Duodenal mucosa (tissue), 2 donors: ENCODE measurements at regions not wholly inside any gene's neighbourhood (a gene's known extent, or its start where the extent isn't known, plus 50 kb on each side); places are given as distances from the start of the nearest gene placed in this dataset.

Source experiments
- H3K27ac ChIP-seq: one replicate; pipeline ENCODE4 v1.7.0; 2013; ENCODE audit warnings: low read depth, low read length
- H3K27me3 ChIP-seq, 2 donors: one replicate each; pipeline ENCODE4 v1.7.0; 2013; ENCODE audit warnings: low read length in 2 of 2, control low read depth in 1 of 2; ENCODE audit not compliant: insufficient read depth in 2 of 2, control insufficient read depth in 1 of 2
- H3K36me3 ChIP-seq, 2 donors: one replicate each; pipeline ENCODE4 v1.7.0; 2013; ENCODE audit warnings: low read length in 2 of 2, control low read depth in 1 of 2; ENCODE audit not compliant: insufficient read depth in 2 of 2, control insufficient read depth in 1 of 2
- H3K4me1 ChIP-seq, 2 donors: one replicate each; pipeline ENCODE4 v1.7.0; 2013; ENCODE audit warnings: low read length in 2 of 2, control low read depth in 1 of 2; ENCODE audit not compliant: insufficient read depth in 2 of 2, control insufficient read depth in 1 of 2
- H3K4me3 ChIP-seq, 2 donors: one replicate each; pipeline ENCODE4 v1.7.0; 2013; ENCODE audit warnings: low read length in 2 of 2, low read depth in 1 of 2
- H3K9ac ChIP-seq, 2 donors: one replicate each; pipeline ENCODE4 v1.7.0; 2013; ENCODE audit warnings: low read length in 2 of 2, low read depth in 1 of 2
- H3K9me3 ChIP-seq, 2 donors: one replicate each; pipeline ENCODE4 v1.7.0; 2013; ENCODE audit warnings: low read length in 2 of 2, control low read depth in 1 of 2; ENCODE audit not compliant: control insufficient read depth in 1 of 2

DNA sequence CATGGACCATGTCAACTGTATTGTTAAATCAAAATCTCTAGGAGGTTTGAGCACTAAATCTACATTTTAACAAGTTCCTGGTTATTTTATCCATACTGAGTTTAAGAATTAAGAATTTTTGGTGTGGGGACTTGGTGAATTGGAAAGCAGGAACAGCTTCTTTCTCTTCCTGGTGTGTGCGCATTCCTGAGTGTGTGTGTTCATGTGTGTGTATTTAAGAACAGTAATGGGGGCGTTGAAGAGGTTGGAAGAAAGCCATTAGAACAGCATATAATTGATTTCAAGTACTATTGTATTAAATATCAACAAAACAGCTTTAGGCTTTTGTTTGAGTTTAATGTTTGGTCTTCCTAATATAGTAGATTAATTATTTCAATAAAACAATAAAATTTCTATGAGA, 801.3 kb upstream of the ID2 start:
- no peaks in the 10 kb centered on the region for H3K36me3 ChIP-seq
- H3K27me3 ChIP-seq, result no peaks in the 10 kb centered on the region
- H3K9ac ChIP-seq, result no peak overlapping the region
- H3K27ac ChIP-seq, result no peak overlapping the region
- no peak overlapping the region for H3K4me3 ChIP-seq
- no peaks in the 10 kb centered on the region for H3K9me3 ChIP-seq
- H3K4me1 ChIP-seq, result no peaks in the 10 kb centered on the region

- H3K27me3 ChIP-seq, result no peaks in the 10 kb centered on the region
- H3K27ac ChIP-seq, result no peak overlapping the region
- no peaks in the 10 kb centered on the region for H3K4me1 ChIP-seq
- no peak overlapping the region for H3K9ac ChIP-seq
- H3K4me3 ChIP-seq, result no peak overlapping the region
- H3K9me3 ChIP-seq, result no peaks in the 10 kb centered on the region
- no peaks in the 10 kb centered on the region for H3K36me3 ChIP-seq
Observed at GRCh38 chr2:7881063-7881462, 800.8 kb upstream of the ID2 start.

DNA sequence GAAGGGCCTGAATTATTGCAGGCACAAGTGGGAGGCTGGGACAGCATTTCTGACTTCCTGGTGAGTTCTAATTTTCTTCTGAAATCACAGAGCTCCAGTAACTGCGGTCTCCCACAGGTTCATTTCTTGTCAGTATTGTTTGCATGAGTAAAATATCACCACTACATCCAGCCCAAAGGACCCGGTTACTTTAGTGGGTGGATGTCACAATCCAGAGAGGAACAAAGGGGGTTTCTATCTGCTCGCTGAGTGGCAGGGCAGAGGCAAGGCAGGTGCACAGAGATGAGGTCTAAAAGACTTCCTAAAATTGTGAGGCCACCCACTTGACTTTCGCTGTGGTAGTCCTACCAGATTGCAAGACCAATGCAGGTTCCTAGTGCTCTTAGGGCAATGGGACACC, 800.4 kb upstream of the ID2 start:
- Histone ChIP-seq H3K27ac (no peak overlapping the region), H3K9ac (no peak overlapping the region), H3K36me3 (no peaks in the 10 kb centered on the region), H3K4me3 (no peak overlapping the region), H3K4me1 (no peaks in the 10 kb centered on the region), H3K27me3 (no peaks in the 10 kb centered on the region), H3K9me3 (no peaks in the 10 kb centered on the region)

GRCh38 chr2:7882296-7882695, 799.6 kb upstream of the ID2 start:
- H3K4me3 ChIP-seq, result no peak overlapping the region
- no peaks in the 10 kb centered on the region for H3K36me3 ChIP-seq
- H3K27ac ChIP-seq, result no peak overlapping the region
- no peaks in the 10 kb centered on the region for H3K9me3 ChIP-seq
- no peaks in the 10 kb centered on the region for H3K4me1 ChIP-seq
- H3K9ac ChIP-seq, result no peak overlapping the region
- no peaks in the 10 kb centered on the region for H3K27me3 ChIP-seq

DNA sequence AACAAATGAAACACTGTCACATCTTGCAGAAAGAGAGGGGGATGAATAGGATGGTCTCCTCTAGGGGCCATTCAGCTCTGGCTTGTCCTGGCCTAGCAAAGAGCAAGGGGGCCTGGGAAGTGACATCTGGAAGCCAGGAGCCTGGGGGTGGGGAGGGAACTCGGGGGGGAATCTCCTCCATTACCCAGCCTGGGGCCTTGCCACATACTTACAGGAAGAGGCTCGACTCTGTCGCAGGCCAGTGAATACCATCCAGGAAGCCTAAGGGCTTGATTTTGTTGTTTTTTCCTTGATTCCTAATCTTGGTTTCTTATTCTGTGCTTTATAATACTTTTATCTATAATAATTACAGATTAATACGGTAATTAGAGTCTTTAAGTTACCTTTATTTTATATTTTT, 797.5 kb upstream of the ID2 start:
- no peak overlapping the region for H3K27ac ChIP-seq
- H3K9ac ChIP-seq, result no peak overlapping the region
- H3K36me3 ChIP-seq, result no peaks in the 10 kb centered on the region
- H3K4me3 ChIP-seq, result no peak overlapping the region
- H3K4me1 ChIP-seq, result no peaks in the 10 kb centered on the region
- H3K27me3 ChIP-seq, result no peaks in the 10 kb centered on the region
- H3K9me3 ChIP-seq, result no peaks in the 10 kb centered on the region

DNA sequence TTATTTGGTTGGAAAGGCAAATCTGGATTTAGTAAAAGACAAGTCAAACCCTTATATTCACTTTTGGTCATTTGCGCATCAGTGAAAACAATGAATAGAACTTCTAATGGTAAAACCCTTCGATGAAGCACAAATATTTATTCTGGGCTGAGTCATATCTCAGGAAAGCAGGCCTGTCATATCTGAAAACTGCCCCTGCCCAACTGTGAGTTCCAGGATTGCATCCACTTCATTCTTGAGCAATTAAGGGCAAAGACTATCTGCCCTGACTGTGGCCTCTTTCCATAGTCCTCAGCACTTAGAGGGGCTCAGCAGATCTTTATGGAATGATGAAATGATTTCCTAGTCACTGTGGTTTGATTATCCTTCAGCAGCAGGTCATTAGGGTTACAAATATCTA, 795.2 kb upstream of the ID2 start:
- no peaks in the 10 kb centered on the region for H3K36me3 ChIP-seq
- H3K4me1 ChIP-seq, result no peaks in the 10 kb centered on the region
- H3K9me3 ChIP-seq, result no peaks in the 10 kb centered on the region
- no peak overlapping the region for H3K9ac ChIP-seq
- no peaks in the 10 kb centered on the region for H3K27me3 ChIP-seq
- H3K27ac ChIP-seq, result no peak overlapping the region
- H3K4me3 ChIP-seq, result no peak overlapping the region

GRCh38 chr2:7887441-7887840, 794.4 kb upstream of the ID2 start:
- no peak overlapping the region for H3K9ac ChIP-seq
- H3K4me1 ChIP-seq, result no peaks in the 10 kb centered on the region
- H3K27me3 ChIP-seq, result no peaks in the 10 kb centered on the region
- H3K27ac ChIP-seq, result no peak overlapping the region
- H3K36me3 ChIP-seq, result no peaks in the 10 kb centered on the region
- no peaks in the 10 kb centered on the region for H3K9me3 ChIP-seq
- H3K4me3 ChIP-seq, result no peak overlapping the region

DNA sequence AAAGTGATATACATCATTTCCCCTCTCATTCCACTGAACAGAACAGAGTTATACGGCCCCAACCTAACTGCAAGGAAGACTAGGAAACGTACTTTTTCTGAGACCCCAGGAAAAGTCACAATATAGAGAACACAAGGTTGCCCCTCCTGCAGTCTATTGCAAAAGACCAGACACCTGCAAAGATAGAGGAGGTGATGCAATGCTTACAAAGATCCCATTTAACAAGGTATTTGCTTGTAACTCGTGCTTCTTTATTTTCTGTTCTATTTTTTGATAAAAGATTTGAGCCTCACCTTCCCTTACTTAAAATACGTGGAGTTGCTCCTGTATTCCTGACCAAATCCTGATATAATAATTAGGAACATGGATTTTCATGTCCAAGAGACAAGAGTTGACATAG, 793.0 kb upstream of the ID2 start:
- Histone ChIP-seq H3K4me3 (no peak overlapping the region), H3K4me1 (no peaks in the 10 kb centered on the region), H3K27ac (no peak overlapping the region), H3K9me3 (no peaks in the 10 kb centered on the region), H3K27me3 (no peaks in the 10 kb centered on the region), H3K9ac (no peak overlapping the region), H3K36me3 (no peaks in the 10 kb centered on the region)

- Histone ChIP-seq H3K4me3 (no peak overlapping the region), H3K27ac (no peak overlapping the region), H3K36me3 (no peaks in the 10 kb centered on the region), H3K9ac (no peak overlapping the region), H3K9me3 (no peaks in the 10 kb centered on the region), H3K4me1 (no peaks in the 10 kb centered on the region), H3K27me3 (no peaks in the 10 kb centered on the region)
Observed at GRCh38 chr2:7891312-7891711, 790.5 kb upstream of the ID2 start.

DNA sequence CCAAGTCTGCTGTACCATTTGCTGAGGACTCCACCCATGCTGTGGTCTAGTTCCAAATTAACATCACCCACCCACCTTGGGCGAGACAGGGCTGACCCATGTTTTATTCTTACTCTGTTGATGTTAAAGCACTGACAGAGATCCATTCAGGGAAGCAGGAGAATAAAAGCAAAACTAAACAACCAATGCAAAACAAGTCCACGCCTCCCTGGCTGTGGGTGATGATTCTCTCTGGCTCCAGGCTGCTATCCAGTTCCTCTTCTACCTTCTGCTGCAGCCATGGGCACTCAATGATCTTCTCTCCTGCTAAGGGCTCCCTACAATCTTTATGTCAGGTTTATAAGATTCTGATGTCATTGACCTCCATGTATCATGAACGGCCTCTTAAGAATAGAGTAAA, 786.6 kb upstream of the ID2 start:
- Histone ChIP-seq H3K4me1 (no peaks in the 10 kb centered on the region), H3K9me3 (no peaks in the 10 kb centered on the region), H3K36me3 (no peaks in the 10 kb centered on the region), H3K27ac (no peak overlapping the region), H3K27me3 (no peaks in the 10 kb centered on the region), H3K9ac (no peak overlapping the region), H3K4me3 (no peak overlapping the region)

- H3K9me3 ChIP-seq, result no peaks in the 10 kb centered on the region
- no peak overlapping the region for H3K27ac ChIP-seq
- H3K9ac ChIP-seq, result no peak overlapping the region
- H3K4me3 ChIP-seq, result no peak overlapping the region
- H3K36me3 ChIP-seq, result no peaks in the 10 kb centered on the region
- no peaks in the 10 kb centered on the region for H3K27me3 ChIP-seq
- H3K4me1 ChIP-seq, result no peaks in the 10 kb centered on the region
Observed at GRCh38 chr2:7896940-7897487, 784.8 kb upstream of the ID2 start.
